RWPE1 (cell line): ENCODE measurements at regions not wholly inside any gene's neighbourhood (a gene's known extent, or its start where the extent isn't known, plus 50 kb on each side); places are given as distances from the start of the nearest gene placed in this dataset.
A peak's percentile ranks its signal among the peaks of the same experiment; 100 is the strongest.

Experiments
- CTCF ChIA-PET: fragments of 350-600 bp; sonication (Branson Sonifier 250); formaldehyde crosslinking; extraction: SDS; loops from one replicate; lab custom pipeline; 2021; lab: Yijun Ruan, JAX
- POLR2A ChIA-PET: fragments of 400-600 bp; formaldehyde crosslinking; extraction: SDS; loops from one replicate; lab custom pipeline; 2020; ENCODE audit warnings: antibody characterized with exemption; ENCODE audit not compliant: low non-redundant PET; lab: Yijun Ruan, JAX
- DNase-seq: peaks from one replicate; pipeline ENCODE4 v3.0.0; 2012; ENCODE audit warnings: low spot score
- H3K27ac ChIP-seq: fragments of 450-650 bp; 2 replicates; pipeline ENCODE4 v1.5.1; 2017
- TF ChIP-seq, protein P1 (sequence below): fragments of 450-650 bp; conservative IDR thresholded peaks from 2 replicates; pipeline ENCODE4 v1.5.1; 2017; ENCODE audit warnings: low read depth, mild to moderate bottlenecking

DNA sequence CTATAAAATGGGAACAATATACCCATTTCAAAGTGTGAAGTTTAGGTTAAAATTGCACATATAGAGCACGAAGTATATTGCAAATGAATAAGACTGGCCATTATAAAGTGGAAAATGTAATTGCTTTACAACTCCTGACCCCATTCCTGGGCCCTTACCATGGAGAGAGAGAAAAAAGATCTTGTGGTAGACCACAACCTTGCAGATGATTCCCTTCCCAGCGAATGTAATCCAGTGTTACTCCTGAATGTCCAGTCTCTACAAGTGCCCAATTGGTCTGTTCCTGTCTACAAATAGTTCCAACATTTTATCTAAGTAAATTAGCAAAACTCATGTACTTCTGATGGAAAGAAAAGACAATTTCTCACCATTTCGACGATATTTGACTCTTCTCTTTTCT lies 184.1 kb upstream of the LNX1 start:
- CTCF ChIA-PET: no interaction called here
- DNase-seq: no peak
- POLR2A ChIA-PET: no interaction called here
- H3K27ac ChIP-seq: no peak overlapping the region
- TF ChIP-seq, protein P1, sequence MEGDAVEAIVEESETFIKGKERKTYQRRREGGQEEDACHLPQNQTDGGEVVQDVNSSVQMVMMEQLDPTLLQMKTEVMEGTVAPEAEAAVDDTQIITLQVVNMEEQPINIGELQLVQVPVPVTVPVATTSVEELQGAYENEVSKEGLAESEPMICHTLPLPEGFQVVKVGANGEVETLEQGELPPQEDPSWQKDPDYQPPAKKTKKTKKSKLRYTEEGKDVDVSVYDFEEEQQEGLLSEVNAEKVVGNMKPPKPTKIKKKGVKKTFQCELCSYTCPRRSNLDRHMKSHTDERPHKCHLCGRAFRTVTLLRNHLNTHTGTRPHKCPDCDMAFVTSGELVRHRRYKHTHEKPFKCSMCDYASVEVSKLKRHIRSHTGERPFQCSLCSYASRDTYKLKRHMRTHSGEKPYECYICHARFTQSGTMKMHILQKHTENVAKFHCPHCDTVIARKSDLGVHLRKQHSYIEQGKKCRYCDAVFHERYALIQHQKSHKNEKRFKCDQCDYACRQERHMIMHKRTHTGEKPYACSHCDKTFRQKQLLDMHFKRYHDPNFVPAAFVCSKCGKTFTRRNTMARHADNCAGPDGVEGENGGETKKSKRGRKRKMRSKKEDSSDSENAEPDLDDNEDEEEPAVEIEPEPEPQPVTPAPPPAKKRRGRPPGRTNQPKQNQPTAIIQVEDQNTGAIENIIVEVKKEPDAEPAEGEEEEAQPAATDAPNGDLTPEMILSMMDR: no peak

DNA sequence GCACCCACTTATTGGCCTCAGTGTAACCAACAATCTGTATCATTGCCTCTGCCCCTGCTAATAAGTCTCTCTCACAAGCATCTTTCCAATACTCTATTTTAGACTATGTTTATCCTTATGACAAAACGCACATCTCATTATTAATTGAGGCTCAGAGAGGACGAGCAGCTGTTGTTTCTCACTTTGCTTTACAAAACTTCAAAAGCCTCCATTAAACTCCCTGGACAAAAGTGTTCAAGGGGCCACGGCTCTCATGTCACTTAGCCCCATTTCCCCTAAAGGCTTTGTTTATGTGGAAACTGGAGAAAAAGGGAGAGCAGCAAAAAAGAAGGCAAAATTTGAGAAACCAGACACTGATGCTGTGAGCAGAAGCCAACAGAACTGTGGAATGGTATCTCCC lies 180.0 kb upstream of the LNX1 start:
- DNase-seq: no peak
- POLR2A ChIA-PET: no interaction called here
- no peak overlapping the region for H3K27ac ChIP-seq
- TF ChIP-seq, protein P1: no peak
- CTCF ChIA-PET: interaction anchor here (0.6 kb wide), 1 partner anchor 550 kb away, joined by 5 read pairs; no protein-coding TSS in a partner anchor

DNA sequence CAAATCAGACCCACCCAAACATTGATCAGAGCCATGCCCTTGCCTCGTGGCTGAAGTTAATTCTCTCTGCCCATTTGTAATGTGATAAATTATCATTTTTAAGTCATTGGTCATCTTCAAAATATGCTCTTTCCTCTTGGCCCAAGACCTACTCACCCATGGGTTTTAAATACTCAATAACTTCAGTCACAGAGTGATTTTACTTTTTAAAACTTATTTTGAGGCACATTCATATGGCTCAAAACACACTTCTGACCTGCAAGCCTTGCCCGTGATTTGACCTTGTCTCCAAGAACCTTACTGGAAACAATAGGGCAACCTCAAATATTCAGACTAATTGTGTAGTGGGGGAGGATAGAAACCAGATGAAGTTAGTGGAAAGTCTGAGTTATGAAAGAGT lies 176.2 kb upstream of the LNX1 start:
- H3K27ac ChIP-seq: no peak overlapping the region
- CTCF ChIA-PET: no interaction called here
- no peak for DNase-seq
- POLR2A ChIA-PET: no interaction called here
- TF ChIP-seq, protein P1: no peak

DNA sequence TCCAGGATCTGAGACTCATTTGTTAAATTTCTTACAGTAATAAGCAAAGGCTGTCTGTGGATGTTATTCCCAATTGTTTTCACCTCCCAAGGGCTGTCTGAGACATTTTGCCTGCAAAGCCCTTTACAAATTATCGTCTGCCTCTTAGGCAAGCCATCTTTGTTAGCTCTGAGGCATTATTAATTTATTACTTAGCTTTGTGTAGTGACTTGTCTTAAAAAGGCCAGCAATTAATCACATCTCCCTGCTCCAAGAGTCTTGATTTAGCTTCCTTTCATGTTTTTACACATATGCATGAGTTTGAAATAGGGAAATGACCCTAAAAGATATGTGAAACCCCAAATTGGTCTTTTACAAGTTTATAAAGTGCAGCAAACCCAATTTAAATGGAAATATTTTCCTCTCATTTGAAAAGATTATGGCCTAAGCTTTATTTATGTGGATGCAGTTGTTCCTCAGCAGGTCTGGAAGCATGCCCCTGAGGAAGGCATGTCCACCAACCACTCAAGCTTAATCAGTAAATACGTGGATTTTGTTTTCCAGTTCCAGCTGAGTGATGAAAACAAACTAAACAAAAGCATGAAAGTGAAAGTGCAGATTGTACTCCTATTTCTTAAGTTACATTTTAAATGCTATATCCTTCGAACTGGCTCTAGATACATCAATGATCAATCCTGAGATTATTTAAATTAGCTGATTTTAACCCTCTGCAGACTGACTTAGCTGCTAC lies 173.6 kb upstream of the LNX1 start:
- H3K27ac ChIP-seq: no peak overlapping the region
- POLR2A ChIA-PET: no interaction called here
- DNase-seq: no peak
- TF ChIP-seq, protein P1: no peak
- CTCF ChIA-PET: no interaction called here

DNA sequence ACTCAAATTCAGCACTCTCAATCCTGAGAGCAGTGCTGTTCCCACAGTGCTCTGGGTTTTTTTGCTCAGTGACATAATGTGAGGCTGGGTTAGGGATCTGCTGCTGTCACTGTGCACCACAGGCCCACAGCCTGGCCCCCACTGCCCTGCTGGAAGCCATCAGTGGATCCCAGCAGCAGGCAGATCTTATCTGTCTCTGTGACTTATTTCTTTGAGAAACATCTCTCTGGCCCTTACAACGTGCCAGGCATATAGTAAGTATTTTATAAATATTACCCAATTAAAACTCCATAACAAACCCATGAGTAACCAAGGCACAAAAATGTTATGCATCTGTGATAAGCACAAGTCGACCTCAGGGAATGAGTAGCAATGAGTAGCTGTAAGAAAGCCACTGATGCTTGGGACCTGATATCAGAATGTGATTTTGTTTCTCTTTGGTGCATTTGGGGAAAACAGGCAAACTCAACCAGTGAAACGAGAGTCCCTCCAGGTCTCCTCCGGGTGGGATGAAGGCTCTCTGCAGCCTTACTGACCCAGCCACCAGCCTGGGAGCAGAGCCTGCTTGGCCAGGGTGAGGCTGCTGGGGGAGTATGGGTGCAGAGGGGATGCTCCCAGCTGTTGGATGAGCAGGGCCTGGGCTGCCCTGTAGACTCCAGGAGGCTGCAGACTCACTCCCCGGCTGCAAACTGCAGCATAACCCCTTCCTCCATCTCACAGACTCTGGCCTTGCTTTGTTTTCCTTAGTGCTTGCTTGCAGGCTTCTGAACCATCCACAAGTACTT lies 172.7 kb upstream of the LNX1 start:
- peak; percentile 5 for DNase-seq
- CTCF ChIA-PET: no interaction called here

DNA sequence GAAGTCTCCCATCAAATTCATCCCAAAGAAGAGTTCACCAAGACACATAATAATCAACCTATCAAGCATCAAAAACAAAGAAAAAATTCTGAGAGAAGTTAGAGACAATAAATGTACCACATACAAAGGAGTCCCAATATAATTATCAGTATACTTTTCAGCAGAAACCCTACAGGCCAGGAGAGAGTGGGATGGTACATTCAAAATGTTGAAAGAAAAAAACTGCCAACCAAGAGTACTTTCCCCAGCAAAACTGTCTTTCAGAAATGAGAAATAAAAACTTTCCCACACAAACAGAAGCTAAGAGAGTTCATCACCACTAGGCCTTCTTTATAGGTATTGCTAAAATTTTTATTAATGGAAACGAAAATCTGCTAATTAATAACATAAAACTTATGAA lies 164.4 kb upstream of the LNX1 start:
- TF ChIP-seq, protein P1: no peak
- no peak overlapping the region for H3K27ac ChIP-seq
- ChIA-PET POLR2A (no interaction called here), CTCF (interaction anchor here (0.6 kb wide), 1 partner anchor 153 kb away, joined by 3 read pairs; no protein-coding TSS in a partner anchor)
- no peak for DNase-seq

More for the DNA sequence above, 172.7 kb upstream of the LNX1 start:
- TF ChIP-seq, protein P1: no peak
- POLR2A ChIA-PET: no interaction called here
- H3K27ac ChIP-seq: no peak overlapping the region
